Activated CD4-positive, alpha-beta T cell treated with anti-CD3 and anti-CD28 coated beads, Interleukin-2, amount 50 U/mL, for 48 hours (primary cell): ENCODE measurements at regions not wholly inside any gene's neighbourhood (a gene's known extent, or its start where the extent isn't known, plus 50 kb on each side); places are given as distances from the start of the nearest gene placed in this dataset.
A peak's percentile ranks its signal among the peaks of the same experiment; 100 is the strongest.
"Not testable (repeated sequence)": the region's sequence is repeated elsewhere in the genome, so short reads cannot be mapped to it uniquely, and the experiment has no call there.

Source experiments
- DNase-seq, 2 experiments: peaks; one replicate each; pipeline ENCODE4 v3.0.0-alpha.2; 2020

DNA sequence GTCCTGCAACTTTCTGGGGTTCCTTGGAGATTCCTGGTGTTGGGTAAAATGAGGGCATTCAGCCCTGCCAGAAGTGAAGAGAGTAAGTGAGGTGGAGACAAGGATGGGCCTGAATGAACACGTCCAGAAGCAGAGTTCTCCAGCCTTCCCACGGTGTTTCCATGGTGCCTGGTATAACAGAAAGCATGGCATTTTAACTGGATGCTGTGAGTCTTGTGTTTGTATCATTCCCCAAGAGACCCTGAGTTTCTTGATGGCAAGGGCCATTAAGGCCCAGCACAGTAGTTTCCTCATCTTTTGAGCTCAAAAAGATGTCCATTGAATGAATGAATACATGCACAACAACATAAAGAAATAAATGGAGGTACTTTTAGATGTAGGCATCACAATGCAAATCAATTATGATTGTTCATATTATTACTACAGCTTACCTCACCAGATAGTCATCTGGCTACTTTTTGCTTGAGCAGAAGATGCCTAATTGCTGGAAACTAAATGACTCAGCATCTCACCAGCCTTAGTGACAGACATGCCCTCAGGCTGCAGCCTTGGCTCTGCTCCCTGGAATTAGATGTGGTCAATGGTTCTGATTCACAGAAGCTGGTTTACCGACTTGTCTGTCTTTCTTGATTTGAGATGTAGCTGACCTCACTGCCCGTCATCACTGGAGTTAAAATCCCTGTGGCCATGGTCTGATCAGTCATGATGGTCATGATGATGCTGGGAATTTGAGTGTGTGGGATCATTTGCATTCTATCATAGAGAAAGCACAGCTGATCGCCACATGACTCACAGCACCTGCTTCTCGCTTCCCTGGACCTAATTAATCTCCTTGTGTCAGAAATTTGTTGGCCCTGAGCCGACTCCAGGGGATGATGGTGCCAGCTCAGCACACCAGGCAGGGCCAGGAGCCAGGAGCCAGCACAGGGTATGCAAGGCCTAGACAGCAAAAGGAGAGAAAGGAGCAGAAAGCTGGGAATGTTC lies 83.9 kb downstream of the CXCL12 start:
- peak in 1 of 2 experiments; percentile 40 for DNase-seq

- DNase-seq, result no peak
These were observed 86.2 kb downstream of the CXCL12 start for GRCh38 chr10:44298713-44299112.

- no peak for DNase-seq
These were observed 86.9 kb downstream of the CXCL12 start for GRCh38 chr10:44297963-44298362.

GRCh38 chr10:44295644-44296241 lies 89.2 kb downstream of the CXCL12 start:
- no peak for DNase-seq

DNA sequence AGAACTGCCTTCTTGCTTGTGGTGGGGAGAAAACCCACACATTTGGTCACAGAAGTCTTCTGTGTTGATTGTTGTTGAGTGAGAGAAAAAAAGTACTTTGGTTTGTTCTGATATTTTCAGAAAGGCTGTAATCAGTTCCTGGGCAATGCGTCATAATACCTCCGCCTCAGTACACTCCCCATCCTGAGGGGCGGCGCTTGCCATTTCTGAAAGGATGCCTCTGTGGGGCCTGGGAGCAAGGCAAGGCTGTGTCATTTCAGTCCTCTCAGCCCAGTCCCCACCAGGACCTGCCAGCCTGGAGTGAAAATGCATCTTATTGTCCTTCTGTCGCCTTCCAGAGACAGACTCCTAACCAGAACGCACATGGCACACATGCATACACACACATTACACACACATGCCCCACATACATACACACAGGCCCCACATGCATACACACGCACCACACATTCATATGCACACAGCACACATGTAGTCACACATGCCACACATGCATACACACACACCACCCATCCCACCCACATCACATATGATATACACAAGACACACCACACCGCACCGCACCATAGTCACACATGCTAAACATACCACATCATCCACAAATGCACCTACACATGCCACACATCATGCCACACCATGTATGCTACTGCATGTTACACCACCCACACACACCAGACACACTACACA lies 90.0 kb downstream of the CXCL12 start:
- no peak for DNase-seq

DNA sequence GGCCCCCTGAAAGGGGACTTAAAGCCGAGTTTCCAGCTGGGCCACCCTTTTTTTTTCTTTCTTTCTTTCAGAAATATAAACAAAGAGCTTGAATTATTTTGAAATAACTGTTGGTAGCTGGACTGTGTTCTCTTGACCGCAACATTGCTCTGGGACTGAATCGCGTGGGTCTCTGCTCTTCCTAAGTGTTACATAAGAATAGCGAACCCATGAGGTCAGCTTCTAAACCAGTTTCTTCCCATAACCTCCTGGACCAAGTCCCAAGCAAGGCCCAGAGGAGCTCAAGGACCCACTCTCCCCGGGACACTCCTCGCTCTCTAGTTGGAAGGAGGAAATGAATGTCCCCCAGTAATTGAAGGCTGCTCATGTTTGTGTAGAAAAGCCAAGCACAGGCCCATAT lies 91.1 kb downstream of the CXCL12 start:
- no peak for DNase-seq

DNA sequence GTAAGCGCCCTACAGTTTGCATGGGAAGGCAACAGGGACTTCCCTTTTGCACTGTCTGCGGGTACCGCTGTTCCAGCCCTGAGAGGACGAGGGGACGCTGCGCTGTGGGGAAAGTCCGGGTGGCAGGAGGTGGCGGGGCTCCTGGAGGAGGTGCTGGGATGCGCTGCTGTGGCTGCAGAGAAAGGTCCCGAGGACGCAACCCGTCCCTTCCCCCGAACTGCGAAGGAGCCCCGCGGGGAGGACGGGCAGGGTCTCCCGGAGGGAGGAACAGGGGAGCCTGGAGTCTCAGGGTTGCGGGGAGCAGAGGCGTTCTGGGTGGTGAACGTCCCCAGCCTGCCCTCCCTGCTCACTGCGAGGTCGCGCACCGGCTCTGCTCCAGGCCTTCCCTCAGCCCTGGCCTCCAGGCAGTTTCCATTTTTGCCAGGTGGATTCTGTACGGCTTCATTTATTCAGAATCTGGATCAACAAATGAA lies 91.6 kb downstream of the CXCL12 start:
- DNase-seq, result no peak

DNA sequence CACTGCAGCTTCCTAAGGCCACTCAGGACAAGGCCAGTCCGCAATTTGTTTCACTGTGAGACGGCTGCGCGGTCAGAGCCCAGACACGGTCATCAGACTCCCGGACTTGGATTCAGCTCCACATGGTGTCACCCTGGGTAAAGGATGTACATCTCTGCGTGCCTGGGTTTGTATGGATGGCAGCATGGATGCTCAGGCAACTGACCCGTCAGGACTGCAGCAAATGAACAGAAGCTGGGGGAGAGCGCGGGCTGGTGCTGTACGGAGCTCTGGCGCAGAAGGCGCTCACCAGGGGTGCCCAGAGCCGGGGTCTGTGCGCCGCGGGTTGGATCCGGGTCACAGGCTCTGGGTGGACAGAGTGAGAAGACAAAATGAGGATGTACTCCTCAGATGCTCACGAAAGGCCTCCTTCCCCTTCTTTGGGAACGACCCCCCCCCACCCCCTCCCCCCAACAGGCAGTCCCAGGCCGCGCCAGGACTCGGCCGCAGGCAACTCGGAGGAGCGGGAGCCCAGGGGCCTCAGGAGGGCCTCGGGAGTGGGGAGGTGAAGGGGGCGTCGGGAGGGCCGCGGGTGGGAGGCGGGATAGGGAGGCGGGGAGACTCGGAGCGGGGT lies 92.4 kb downstream of the CXCL12 start:
- DNase-seq, result no peak

DNA sequence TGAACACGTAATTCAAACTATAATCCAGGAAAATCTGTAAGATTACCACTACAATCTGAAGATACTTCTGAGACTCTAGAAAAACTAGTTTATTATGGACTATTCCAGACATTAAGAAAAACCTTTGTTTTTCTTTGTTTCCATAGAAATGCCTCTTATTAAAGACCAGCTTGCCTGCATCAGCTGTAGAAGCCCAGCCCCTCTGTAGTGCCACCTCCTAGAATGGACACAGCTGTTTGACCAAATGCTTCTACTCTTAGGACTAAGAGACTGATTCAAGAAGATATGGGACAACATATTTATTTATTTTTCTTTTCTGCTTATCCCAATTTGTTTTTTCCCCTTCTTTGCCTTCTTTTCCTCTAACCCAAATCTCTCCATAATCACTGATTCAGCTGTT lies 93.8 kb downstream of the CXCL12 start:
- DNase-seq, result no peak

DNA sequence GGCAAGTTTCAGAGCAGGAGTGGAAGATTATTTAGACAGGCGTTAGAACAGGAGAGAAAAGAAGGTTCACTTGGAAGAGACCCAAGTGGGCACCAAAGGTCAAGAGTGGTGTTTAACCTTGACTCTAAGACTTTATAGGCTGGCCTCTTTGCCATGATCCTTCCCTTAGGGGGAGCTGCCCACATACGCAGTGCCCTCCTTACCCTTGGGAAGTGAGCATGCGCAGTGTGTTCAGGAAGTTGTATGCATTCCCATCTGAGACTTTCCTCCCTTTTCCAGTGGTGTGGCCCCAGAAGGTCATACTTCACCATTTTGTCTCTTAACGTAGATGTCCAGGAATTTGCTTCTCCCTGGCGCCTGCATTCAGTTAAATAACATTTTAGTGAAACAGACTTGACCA lies 95.8 kb downstream of the CXCL12 start:
- no peak for DNase-seq

- no peak for DNase-seq
These were observed 97.5 kb downstream of the CXCL12 start for GRCh38 chr10:44287408-44287807.

- DNase-seq, result no peak
These were observed 100.5 kb downstream of the CXCL12 start for GRCh38 chr10:44284198-44285084.

DNA sequence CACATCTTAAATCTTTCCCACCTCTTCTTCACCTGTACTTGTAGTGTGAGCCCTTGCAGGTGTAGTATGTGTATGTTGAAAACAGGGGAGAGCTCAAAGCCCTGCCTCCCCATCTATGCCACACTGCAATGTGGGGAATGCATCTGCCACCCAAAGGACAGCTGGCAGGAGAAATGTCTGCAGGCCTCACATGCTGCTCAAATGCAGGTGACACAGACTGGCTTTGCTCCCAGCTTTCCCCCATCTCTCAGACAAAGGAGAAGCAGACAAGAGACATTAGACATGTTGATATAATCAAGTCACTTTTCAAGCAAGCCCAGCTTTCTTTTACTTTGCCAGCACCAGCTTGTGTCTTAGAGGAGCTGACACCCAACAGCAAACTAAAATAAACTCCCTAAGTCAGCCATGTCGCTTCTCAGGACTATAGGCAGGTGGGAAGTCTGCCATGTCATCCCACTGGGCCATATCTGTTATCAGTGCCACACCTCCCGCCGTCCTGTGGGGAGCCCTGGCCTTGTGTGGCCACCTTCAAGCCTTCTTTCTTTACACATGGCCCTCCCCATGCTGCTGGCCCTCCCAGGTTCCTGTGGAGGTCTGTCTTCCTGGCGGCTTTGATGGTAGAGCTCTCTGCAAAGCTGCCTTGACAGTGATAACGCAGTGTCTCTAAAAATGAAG lies 102.1 kb downstream of the CXCL12 start:
- DNase-seq, result no peak

DNA sequence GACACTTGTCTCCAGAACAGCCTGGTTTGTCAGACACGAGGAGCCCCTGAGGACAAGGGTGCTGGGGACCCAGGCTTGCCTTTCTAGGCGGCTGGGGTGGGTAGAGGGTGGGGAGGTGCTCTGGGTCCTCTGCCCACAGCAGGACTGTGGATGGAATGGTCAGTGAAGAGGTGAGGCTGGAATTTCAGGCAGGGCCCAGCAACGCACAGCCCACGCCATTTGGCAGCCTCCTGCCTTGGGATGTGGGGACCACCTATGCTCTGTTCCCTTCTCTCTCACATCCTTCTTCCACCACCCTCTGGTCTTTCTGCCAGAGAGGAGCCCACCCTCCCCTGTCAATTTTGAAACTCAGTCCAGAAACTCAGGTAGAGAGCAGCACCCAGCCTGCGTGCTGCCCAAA lies 103.2 kb downstream of the CXCL12 start:
- no peak for DNase-seq

- DNase-seq, result no peak
These were observed 103.7 kb downstream of the CXCL12 start for GRCh38 chr10:44281089-44281613.

GRCh38 chr10:44280226-44281014 lies 104.5 kb downstream of the CXCL12 start:
- no peak for DNase-seq

DNA sequence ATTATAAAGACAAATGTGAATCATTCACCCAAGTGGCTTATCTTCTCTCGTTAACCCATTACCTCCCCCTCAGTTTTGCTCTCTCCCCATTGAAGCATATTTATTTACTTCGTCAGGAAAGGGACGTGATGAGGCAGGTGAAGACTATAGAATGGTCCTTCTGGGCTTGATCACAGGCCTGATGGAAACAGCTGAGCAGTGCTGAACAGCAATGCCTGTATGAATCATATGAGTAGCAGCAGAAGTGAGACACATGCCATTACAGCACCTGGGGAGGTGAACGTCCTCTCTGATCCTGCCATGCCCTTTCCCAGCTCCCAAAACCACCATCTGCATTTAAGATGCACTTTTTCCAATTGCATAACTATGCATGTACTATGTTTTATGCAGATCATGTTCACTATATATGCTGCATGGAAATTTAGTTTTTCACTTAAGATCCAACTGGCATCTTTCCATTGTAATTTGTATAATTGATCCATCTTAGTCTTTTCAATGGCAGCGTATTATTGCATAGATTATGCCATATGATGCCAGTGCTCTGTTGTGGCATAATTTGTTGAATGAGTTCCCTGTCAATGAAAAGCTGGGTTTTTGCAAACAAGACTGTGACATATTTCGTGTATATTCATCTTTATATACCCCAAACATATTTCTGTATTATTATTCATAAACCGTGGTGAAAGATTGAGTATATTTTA lies 105.3 kb downstream of the CXCL12 start:
- DNase-seq, result no peak

- no peak for DNase-seq
These were observed 106.0 kb downstream of the CXCL12 start for GRCh38 chr10:44278837-44279324.

DNA sequence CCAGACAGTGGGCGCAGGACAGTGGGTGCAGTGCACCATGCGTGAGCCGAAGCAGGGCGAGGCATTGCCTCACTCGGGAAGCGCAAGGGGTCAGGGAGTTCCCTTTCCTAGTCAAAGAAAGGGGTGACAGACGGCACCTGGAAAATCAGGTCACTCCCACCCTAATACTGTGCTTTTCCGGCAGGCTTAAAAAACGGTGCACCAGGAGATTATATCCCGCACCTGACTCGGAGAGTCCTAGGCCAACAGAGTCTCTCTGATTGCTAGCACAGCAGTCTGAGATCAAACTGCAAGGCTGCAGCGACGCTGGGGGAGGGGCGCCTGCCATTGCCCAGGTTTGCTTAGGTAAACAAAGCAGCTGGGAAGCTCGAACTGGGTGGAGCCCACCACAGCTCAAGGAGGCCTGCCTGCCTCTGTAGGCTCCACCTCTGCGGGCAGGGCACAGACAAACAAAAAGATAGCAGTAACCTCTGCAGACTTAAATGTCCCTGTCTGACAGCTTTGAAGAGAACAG lies 116.4 kb downstream of the CXCL12 start:
- not testable (repeated sequence) for DNase-seq
